GM12878 (cell line): ENCODE measurements at regions not wholly inside any gene's neighbourhood (a gene's known extent, or its start where the extent isn't known, plus 50 kb on each side); places are given as distances from the start of the nearest gene placed in this dataset.

Experiments used
- ATAC-seq: fragments of 200-7000 bp; cut with Tn5 transposase; 3 replicates; pipeline ENCODE4 v1.9.1; 2020; ENCODE audit warnings: mild to moderate bottlenecking, moderate library complexity
- BruUV-seq: library from RNA; stranded (reverse); fragments of 400-500 nt; replicated peaks from 2 replicates; lab custom pipeline; 2021; lab: Mats Ljungman, UMichigan
- CTCF ChIA-PET: fragments of 300-600 bp; sonication (Branson Sonifier 250); formaldehyde crosslinking; extraction: SDS; loops from one replicate; lab custom pipeline; 2021; ENCODE audit warnings: inconsistent platforms; lab: Yijun Ruan, JAX
- POLR2A ChIA-PET: fragments of 350-600 bp; formaldehyde crosslinking; extraction: SDS; loops from one replicate; lab custom pipeline; 2021; ENCODE audit warnings: inconsistent platforms; lab: Charles Lee
- RAD21 ChIA-PET: fragments of 300-600 bp; sonication (Branson Sonifier 250); formaldehyde crosslinking; loops from one replicate; lab custom pipeline; 2023; ENCODE audit warnings: antibody characterized with exemption; ENCODE audit not compliant: unreplicated experiment; lab: Charles Lee
- SMC1A ChIA-PET: fragments of 300-600 bp; sonication (Branson Sonifier 250); formaldehyde crosslinking; loops from one replicate; lab custom pipeline; 2023; ENCODE audit not compliant: unreplicated experiment, uncharacterized antibody; lab: Charles Lee
- DNase-seq: peaks from one replicate; pipeline ENCODE4 v3.0.0-alpha.2; 2011; ENCODE audit warnings: low read depth, low spot score
- FAIRE-seq: peaks from 3 replicates; lab custom pipeline; 2011; peaks lifted over from hg19 to GRCh38; lab: Jason Lieb, UNC
- H2AFZ ChIP-seq: 2 replicates; pipeline ENCODE4 v1.6.0; 2011; ENCODE audit warnings: low read depth, low read length, control low read depth; ENCODE audit not compliant: control insufficient read depth
- H3K27ac ChIP-seq: 2 replicates; pipeline ENCODE4 v1.5.1; 2011; ENCODE audit warnings: control low read depth; ENCODE audit not compliant: control insufficient read depth, insufficient read depth
- H3K27me3 ChIP-seq, 2 experiments: replicated peaks in 1 of 2; 2 replicates each; pipeline versions ENCODE4 v1.6.0 to v1.6.1; 2011; ENCODE audit warnings: low read length in 1 of 2; ENCODE audit not compliant: control insufficient read depth in 2 of 2, insufficient read depth in 2 of 2
- H3K36me3 ChIP-seq, 2 experiments: 2 replicates each; pipeline ENCODE4 v1.5.1; 2011; ENCODE audit warnings: low read length in 1 of 2; ENCODE audit not compliant: control insufficient read depth in 2 of 2, insufficient read depth in 2 of 2
- H3K4me1 ChIP-seq: 2 replicates; pipeline ENCODE4 v1.6.1; 2011; ENCODE audit warnings: mild to moderate bottlenecking, low read length, moderate library complexity, mixed read lengths; ENCODE audit not compliant: control insufficient read depth, insufficient read depth
- H3K4me2 ChIP-seq: 2 replicates; pipeline ENCODE4 v1.6.0; 2011; ENCODE audit warnings: control low read depth; ENCODE audit not compliant: control insufficient read depth, insufficient read depth
- H3K4me3 ChIP-seq: fragments of 200-600 bp; sonication (generic); 2 replicates; pipeline ENCODE4 v1.5.1; 2016
- H3K79me2 ChIP-seq: 2 replicates; pipeline ENCODE4 v1.6.0; 2011; ENCODE audit warnings: low read length; ENCODE audit not compliant: control insufficient read depth, insufficient read depth
- H3K9ac ChIP-seq: 2 replicates; pipeline ENCODE4 v1.8.0; 2011; ENCODE audit warnings: low read length, control low read depth, mixed read lengths; ENCODE audit not compliant: control insufficient read depth, insufficient read depth
- H3K9me3 ChIP-seq: replicated peaks from 3 replicates; pipeline ENCODE4 v1.5.1; 2011; ENCODE audit warnings: mild to moderate bottlenecking, low read length; ENCODE audit not compliant: control insufficient read depth, insufficient read depth
- H4K20me1 ChIP-seq: 2 replicates; pipeline ENCODE4 v1.6.0; 2011; ENCODE audit not compliant: control insufficient read depth, insufficient read depth
- CBX3 ChIP-seq: fragments of 200-600 bp; sonication (generic); IDR thresholded peaks from 2 replicates; pipeline ENCODE4 v1.6.1; 2016; ENCODE audit warnings: low read depth, borderline replicate concordance
- CHD1 ChIP-seq: IDR thresholded peaks from 2 replicates; pipeline ENCODE4 v1.6.1; 2012; ENCODE audit warnings: low read depth, low read length, improper control_type of control experiment
- CHD2 ChIP-seq: IDR thresholded peaks from 2 replicates; pipeline ENCODE4 v1.6.1; 2011; ENCODE audit warnings: low read depth, low read length, improper control_type of control experiment, borderline replicate concordance
- CREM ChIP-seq: IDR thresholded peaks from 2 replicates; pipeline ENCODE4 v1.6.1; 2014; ENCODE audit warnings: antibody characterized with exemption, low read depth
- IKZF1 ChIP-seq: fragments of 450-650 bp; conservative IDR thresholded peaks from 2 replicates; pipeline ENCODE4 v1.6.1; 2017; ENCODE audit warnings: antibody characterized with exemption, mild to moderate bottlenecking
- JUND ChIP-seq: IDR thresholded peaks from 2 replicates; pipeline ENCODE4 v1.6.1; 2012; ENCODE audit warnings: low read depth, mild to moderate bottlenecking, low read length, improper control_type of control experiment, moderate library complexity
- KDM1A ChIP-seq: fragments of 200-600 bp; sonication (generic); IDR thresholded peaks from 2 replicates; pipeline ENCODE4 v1.6.1; 2016; ENCODE audit warnings: borderline replicate concordance
- MXI1 ChIP-seq: fragments of 150-350 bp; IDR thresholded peaks from 2 replicates; pipeline ENCODE4 v1.6.1; 2011; ENCODE audit warnings: low read depth, mild to moderate bottlenecking, inconsistent platforms, low read length, improper control_type of control experiment
- POLR2AphosphoS2 ChIP-seq: IDR thresholded peaks from 2 replicates; pipeline ENCODE4 v1.6.1; 2011; ENCODE audit warnings: low read depth, mild to moderate bottlenecking, low read length, improper control_type of control experiment, moderate library complexity
- RAD51 ChIP-seq: fragments of 450-650 bp; IDR thresholded peaks from 2 replicates; pipeline ENCODE4 v1.6.1; 2016; ENCODE audit warnings: moderate library complexity, mild to moderate bottlenecking, inconsistent platforms
- RCOR1 ChIP-seq: conservative IDR thresholded peaks from 2 replicates; pipeline ENCODE4 v1.6.1; 2012; ENCODE audit warnings: low read depth, low read length, improper control_type of control experiment
- SMARCA5 ChIP-seq: fragments of 450-650 bp; IDR thresholded peaks from 2 replicates; pipeline ENCODE4 v1.6.1; 2017; ENCODE audit warnings: mild to moderate bottlenecking
- TARDBP ChIP-seq: IDR thresholded peaks from 2 replicates; pipeline ENCODE4 v1.6.1; 2016; ENCODE audit warnings: borderline replicate concordance
- TCF3 ChIP-seq: IDR thresholded peaks from 2 replicates; pipeline ENCODE4 v1.6.1; 2012; ENCODE audit warnings: low read depth, mild to moderate bottlenecking, low read length, borderline replicate concordance; ENCODE audit not compliant: insufficient read depth
- YBX1 ChIP-seq: fragments of 450-650 bp; IDR thresholded peaks from 2 replicates; pipeline ENCODE4 v1.6.1; 2016; ENCODE audit warnings: antibody characterized with exemption
- ZNF207 ChIP-seq: fragments of 450-650 bp; IDR thresholded peaks from 2 replicates; pipeline ENCODE4 v1.6.1; 2014; ENCODE audit warnings: antibody characterized with exemption, mild to moderate bottlenecking, borderline replicate concordance
- WGBS: methylation state at CpG from one replicate; pipeline ENCODE4 v1.1.6; 2016; ENCODE audit warnings: low lambda C conversion rate; ENCODE audit not compliant: insufficient replicate concordance, insufficient coverage; ENCODE audit errors: missing lambda C conversion rate; 5-methylcytosine and 5-hydroxymethylcytosine counted together
- in situ Hi-C: fragments of 300-500 bp; cut with MboI; formaldehyde crosslinking; loops from 9 replicates; pipeline ENCODE4 v1.14.3; 2018; ENCODE audit warnings: mixed read lengths
- intact Hi-C: fragments of 100-400 bp; cut with micrococcal nuclease; formaldehyde crosslinking; loops from one replicate; pipeline ENCODE4 v1.14.2; 2022; ENCODE audit not compliant: unreplicated experiment
- TF ChIP-seq, protein P1 (sequence below), 3 experiments: IDR thresholded peaks in 2 of 3; conservative IDR thresholded peaks in 1 of 3; 2 replicates each; pipeline ENCODE4 v1.5.1; 2011; ENCODE audit warnings: low read depth in 3 of 3, low read length in 3 of 3, mild to moderate bottlenecking in 3 of 3, control low read depth in 2 of 3, moderate library complexity in 2 of 3, inconsistent platforms in 1 of 3, mixed read lengths in 1 of 3; ENCODE audit not compliant: control insufficient read depth in 2 of 3, insufficient read depth in 1 of 3; ENCODE audit errors: extremely low read depth in 1 of 3
- TF ChIP-seq, protein P2 (sequence below): fragments of 450-650 bp; IDR thresholded peaks from 2 replicates; pipeline ENCODE4 v1.6.1; 2016; ENCODE audit warnings: mild to moderate bottlenecking

GRCh38 chr2:16135913-16136310 lies 195.6 kb downstream of the MYCN start:
- WGBS, result 0% methylated on average over 1 of the region's 1 CpG
- RAD21 ChIA-PET, result no interaction called here
- FAIRE-seq, result no peak

DNA sequence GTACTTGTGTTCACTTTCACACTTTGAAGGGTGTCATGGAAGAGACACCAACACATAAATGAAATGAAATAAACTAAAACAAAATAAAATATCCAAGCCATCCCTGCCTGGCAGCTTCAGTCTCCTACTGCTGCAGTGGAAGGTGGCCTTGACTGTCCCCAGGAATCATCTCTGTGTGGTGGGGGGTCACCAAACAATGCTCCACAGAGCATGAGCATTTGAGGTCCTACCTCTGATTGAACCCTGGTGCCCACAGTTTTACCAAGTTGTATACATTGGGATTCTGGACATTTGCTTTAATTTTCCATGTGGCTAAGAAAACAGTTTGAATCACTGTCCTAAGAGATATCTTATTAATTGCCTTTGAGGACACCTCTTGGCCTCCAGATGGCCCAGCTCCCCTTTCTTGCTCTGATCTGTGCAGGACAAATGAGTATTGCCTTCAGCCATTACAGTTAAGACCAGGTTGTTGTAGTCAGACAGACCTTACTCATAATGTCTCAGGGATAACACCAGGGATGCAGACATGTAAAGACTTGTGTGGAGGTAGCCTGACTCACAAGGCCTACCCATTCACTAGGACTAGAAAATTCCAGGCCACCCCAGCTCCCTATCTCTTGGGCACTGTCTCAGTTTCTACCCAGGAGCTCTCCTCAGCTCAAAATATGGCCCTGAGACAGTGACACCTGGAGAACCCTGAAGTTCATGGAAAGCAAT lies 195.0 kb downstream of the MYCN start:
- POLR2A ChIA-PET, result no interaction called here
- TF ChIP-seq CHD2 (no peak), ZNF207 (no peak), YBX1 (no peak), CREM (no peak), CHD1 (no peak), IKZF1 (no peak), MXI1 (no peak), KDM1A (no peak), JUND (no peak), POLR2AphosphoS2 (no peak), CBX3 (no peak), TCF3 (no peak), TARDBP (no peak), RAD51 (no peak)
- TF ChIP-seq, protein P1, sequence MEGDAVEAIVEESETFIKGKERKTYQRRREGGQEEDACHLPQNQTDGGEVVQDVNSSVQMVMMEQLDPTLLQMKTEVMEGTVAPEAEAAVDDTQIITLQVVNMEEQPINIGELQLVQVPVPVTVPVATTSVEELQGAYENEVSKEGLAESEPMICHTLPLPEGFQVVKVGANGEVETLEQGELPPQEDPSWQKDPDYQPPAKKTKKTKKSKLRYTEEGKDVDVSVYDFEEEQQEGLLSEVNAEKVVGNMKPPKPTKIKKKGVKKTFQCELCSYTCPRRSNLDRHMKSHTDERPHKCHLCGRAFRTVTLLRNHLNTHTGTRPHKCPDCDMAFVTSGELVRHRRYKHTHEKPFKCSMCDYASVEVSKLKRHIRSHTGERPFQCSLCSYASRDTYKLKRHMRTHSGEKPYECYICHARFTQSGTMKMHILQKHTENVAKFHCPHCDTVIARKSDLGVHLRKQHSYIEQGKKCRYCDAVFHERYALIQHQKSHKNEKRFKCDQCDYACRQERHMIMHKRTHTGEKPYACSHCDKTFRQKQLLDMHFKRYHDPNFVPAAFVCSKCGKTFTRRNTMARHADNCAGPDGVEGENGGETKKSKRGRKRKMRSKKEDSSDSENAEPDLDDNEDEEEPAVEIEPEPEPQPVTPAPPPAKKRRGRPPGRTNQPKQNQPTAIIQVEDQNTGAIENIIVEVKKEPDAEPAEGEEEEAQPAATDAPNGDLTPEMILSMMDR (IDR thresholded peaks at IDR 0.05 in 2 of 3, conservative IDR thresholded peaks at IDR 0.05 in 1 of 3; ENCODE audit: control insufficient read depth in 2 of 3, extremely low read depth in 1 of 3, insufficient read depth in 1 of 3, low read depth in 3 of 3, low read length in 3 of 3), result no peak
- TF ChIP-seq, protein P2, sequence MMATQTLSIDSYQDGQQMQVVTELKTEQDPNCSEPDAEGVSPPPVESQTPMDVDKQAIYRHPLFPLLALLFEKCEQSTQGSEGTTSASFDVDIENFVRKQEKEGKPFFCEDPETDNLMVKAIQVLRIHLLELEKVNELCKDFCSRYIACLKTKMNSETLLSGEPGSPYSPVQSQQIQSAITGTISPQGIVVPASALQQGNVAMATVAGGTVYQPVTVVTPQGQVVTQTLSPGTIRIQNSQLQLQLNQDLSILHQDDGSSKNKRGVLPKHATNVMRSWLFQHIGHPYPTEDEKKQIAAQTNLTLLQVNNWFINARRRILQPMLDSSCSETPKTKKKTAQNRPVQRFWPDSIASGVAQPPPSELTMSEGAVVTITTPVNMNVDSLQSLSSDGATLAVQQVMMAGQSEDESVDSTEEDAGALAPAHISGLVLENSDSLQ, result no peak
- FAIRE-seq, result no peak
- H3K9me3 ChIP-seq, result no peaks in the 10 kb centered on the region
- H4K20me1 ChIP-seq, result no peaks in the 10 kb centered on the region
- no peaks in the 10 kb centered on the region for H3K79me2 ChIP-seq
- ATAC-seq, result no peak
- CTCF ChIA-PET, result no interaction called here
- no peak for DNase-seq
- no peak overlapping the region for H3K4me3 ChIP-seq
- H3K36me3 ChIP-seq, result no peaks in the 10 kb centered on the region
- intact Hi-C loops (no loop called here), in situ Hi-C loops (no loop called here)
- H3K27me3 ChIP-seq, result no peaks in the 10 kb centered on the region
- no peak overlapping the region for H3K9ac ChIP-seq
- RAD21 ChIA-PET, result no interaction called here
- H3K4me2 ChIP-seq, result no peak overlapping the region
- H3K27ac ChIP-seq, result no peak overlapping the region
- no peak overlapping the region for H2AFZ ChIP-seq
- no peaks in the 10 kb centered on the region for H3K4me1 ChIP-seq
- SMC1A ChIA-PET, result no interaction called here
- no TSS peak for BruUV-seq

More at GRCh38 chr2:16135913-16136310, 195.6 kb downstream of the MYCN start:
- in situ Hi-C loops, result no loop called here
- intact Hi-C loops, result no loop called here
- H3K9me3 ChIP-seq, result no peaks in the 10 kb centered on the region
- POLR2A ChIA-PET, result no interaction called here
- no peak overlapping the region for H3K4me3 ChIP-seq
- no peaks in the 10 kb centered on the region for H3K27me3 ChIP-seq
- no peak overlapping the region for H3K9ac ChIP-seq
- SMC1A ChIA-PET, result no interaction called here
- ATAC-seq, result no peak
- no peak for TF ChIP-seq RCOR1
- TF ChIP-seq SMARCA5, result no peak
- TF ChIP-seq, all 136 proteins: peak for 0
- CTCF ChIA-PET, result no interaction called here
- Histone ChIP-seq H3K4me1 (no peaks in the 10 kb centered on the region), H3K4me2 (no peak overlapping the region), H3K79me2 (no peaks in the 10 kb centered on the region), H3K27ac (no peak overlapping the region), H4K20me1 (no peaks in the 10 kb centered on the region), H2AFZ (no peak overlapping the region), H3K36me3 (no peaks in the 10 kb centered on the region)
- DNase-seq, result no peak
- no TSS peak for BruUV-seq
